Erythroblast (primary cell): ENCODE measurements at regions not wholly inside any gene's neighbourhood (a gene's known extent, or its start where the extent isn't known, plus 50 kb on each side); places are given as distances from the start of the nearest gene placed in this dataset.

Experiments used
- GATA1 ChIP-seq: IDR thresholded peaks from 2 replicates; pipeline ENCODE4 v1.6.1; 2011; ENCODE audit warnings: low read depth, mild to moderate bottlenecking, control low read depth, low read length, moderate library complexity
- POLR2A ChIP-seq: IDR thresholded peaks from 2 replicates; pipeline ENCODE4 v1.6.1; 2011; ENCODE audit warnings: mild to moderate bottlenecking, low read length

DNA sequence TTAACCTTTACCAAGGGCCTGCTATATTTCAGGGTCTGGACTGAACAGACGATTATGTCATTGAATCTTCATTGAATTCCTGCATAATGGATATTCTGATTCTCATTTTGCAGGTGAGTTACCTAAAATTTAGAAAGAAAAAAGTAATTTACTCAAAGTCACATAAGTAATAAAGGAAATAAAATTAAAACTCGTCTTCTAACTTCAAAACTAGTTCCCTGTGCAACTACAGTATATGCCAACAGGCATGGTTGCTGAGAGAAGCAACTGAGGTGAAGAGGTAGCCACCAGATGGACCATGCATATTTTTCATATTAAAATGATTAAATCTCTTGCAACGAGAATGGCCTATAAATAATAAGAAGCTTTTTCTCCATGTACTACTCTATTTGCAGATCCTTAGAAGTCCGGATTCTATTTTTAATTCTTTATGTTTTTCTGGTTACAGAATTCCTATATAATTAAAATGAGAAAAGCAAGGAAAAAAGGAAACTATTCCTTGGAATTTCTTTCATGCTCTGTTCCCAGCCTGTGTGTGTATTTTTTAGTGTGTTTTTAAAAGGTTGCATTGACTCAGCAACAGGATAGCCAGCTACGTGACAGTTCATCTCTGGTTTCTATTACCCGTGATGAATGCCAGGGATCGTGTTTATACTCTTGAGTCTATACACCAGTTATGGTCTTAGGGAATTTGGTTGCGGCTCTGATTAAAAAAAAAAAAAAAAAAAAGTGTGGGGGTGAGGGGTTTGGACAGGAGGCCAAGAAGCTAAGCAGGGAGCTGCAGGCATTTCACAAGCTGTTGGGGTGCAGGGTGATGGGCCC, 186.8 kb downstream of the ETS1 start:
- no peak for TF ChIP-seq POLR2A
- no peak for TF ChIP-seq GATA1
